ENCODE measurements at regions not wholly inside any gene's neighbourhood (a gene's known extent, or its start where the extent isn't known, plus 50 kb on each side); places are given as distances from the start of the nearest gene placed in this dataset.

DNA sequence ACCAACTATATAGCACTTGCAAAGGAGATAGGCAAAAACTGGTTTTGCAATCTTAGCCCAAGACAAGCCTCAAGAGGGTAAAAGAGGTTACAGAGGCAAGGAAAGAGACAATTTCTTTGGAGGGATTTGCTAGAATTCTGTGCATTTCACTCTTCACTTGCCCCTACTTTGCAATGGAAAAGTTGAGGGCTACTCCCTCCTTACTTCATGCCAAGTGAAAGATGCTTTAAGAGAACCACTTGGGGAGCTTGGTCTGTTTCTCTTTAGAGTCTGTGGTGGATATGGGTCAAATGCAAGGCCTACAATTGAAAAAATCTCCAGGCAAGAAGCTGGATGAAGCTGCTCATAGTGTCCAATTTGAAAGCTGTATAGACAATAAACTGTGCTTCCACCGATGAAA is 167.7 kb upstream of the DIO2 start:
- DNase-seq (ENCODE audit: low read depth), result no peak

DNA sequence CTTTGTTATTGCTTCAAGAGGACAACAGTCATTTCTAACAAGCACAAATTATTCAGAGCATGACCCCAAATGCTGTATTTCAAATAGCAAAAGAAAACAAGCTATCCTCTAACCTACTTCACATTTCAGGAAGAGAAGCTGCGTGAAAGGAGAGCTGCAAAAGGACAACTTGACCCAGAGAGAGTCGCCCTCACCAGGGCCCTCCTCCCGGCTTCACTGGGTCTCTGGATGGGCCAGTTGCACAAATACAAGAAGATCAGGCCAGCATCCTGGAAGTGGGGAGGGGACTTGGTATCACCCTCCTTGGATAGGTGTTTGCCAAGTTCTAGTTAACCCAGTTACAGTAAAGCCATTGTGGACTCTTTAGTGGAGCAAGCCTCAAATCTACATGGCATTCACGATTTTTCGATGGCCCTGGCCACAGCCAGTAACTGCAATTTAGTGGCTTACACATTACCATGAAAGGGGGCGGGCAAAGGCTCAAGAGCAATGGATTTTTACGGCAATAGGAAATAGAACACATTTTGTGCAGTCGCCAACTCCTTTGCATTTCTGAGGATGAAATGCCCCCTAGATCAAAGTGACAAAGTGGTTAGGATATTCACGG is 166.9 kb upstream of the DIO2 start:
- no peak for DNase-seq (ENCODE audit: low read depth)

GRCh38 chr14:80364816-80365215 is 153.5 kb upstream of the DIO2 start:
- no peak for DNase-seq (ENCODE audit: low read depth)

DNA sequence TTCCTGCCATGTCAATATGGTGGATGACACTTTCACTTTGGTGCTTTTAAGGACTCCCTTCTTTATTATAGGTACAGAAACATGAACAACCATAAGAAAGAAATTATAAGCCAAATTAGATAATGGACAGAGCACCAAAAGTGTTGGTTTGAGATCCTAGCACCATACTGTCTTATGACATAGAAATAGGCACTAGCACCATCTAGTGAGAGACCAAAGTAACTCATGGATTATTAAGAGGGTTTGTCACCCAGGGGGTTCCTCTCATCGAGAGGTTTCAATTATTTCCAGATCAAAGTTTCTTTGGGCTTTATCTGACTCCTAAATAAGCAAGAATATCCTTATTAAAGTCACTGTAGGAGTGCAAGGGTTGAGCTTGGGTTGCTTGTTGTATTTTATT is 153.0 kb upstream of the DIO2 start:
- DNase-seq (ENCODE audit: low read depth), result peak; percentile 22

GRCh38 chr14:80358112-80358511 is 146.8 kb upstream of the DIO2 start:
- no peak for DNase-seq (ENCODE audit: low read depth)

GRCh38 chr14:80356413-80356812 is 145.1 kb upstream of the DIO2 start:
- no peak for DNase-seq (ENCODE audit: low read depth)

DNA sequence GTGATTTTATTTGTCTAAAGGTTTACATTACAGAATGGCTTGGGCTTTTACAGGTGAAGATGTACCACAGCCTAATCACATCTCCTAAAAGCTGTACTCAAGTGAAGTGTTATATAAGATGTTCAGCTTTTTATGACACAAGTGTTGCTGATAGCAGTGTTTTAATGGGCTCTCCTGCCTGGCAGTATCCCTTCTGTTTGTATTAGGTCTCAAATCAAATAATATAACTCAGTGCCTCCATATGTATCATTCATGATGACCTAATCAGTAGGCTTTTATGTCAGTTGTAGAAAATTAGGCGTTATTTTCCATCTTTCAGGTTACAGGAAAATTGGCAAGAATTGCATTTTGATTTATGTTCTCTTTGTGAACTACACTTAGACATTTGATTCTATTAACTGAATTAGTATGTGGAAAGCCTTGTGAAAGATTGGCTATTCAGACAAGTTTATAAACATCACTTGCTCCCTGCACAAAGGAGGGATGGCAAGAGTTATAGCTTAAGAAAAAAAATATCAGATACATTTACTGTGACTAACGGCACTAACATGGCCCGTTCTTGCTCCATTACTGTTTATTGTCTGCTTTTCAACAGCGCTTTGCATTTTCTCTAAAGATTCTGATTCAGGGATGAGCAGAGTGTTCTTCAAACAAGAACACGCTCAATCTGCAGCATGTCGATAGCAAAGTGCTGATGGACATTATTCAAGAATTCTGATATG is 143.7 kb upstream of the DIO2 start:
- DNase-seq (ENCODE audit: low read depth), result no peak

GRCh38 chr14:80352471-80352870 is 141.2 kb upstream of the DIO2 start:
- DNase-seq (ENCODE audit: low read depth), result no peak

- no peak for DNase-seq (ENCODE audit: low read depth)
Observed at GRCh38 chr14:80350707-80351106, 139.4 kb upstream of the DIO2 start.

DNA sequence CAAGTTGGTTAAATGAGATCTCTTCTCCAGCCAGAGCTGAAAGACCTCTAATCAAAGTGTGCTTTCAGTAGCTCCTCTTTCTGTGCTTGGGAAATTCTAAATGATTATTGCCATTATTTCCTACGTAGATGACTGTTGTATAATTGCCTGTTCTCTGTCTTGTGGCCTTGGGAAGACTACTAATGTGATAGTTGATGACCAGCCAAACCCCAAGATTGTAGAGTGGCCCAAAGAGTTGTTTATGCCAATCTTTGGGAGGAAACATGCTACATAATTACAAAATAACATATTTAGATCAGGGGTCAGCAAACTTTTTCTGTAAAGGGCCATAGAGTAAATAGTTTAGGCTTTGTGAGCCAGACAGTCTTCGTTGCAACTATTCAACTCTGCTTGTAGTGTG is 135.1 kb upstream of the DIO2 start:
- no peak for DNase-seq (ENCODE audit: low read depth)

DNA sequence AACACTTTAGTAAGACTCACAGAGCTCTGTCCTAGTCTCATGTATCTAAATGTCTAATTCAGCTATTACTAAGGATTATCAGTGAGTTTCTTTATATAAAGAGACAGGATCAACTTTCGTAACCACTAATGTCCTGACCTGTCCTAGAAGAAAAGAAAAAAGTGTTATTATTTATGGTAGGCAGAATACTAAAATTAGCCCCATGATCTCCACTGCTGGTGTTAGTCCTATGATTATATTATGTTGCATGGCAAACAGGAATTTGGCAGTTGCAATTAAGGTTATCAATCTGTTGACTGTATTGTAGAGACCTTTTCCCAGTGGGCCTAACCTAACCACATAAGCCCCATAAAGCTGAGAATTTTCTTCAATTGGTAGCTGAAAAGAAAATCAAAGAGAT is 132.9 kb upstream of the DIO2 start:
- DNase-seq (ENCODE audit: low read depth), result no peak

GRCh38 chr14:80336608-80337106 is 125.4 kb upstream of the DIO2 start:
- DNase-seq (ENCODE audit: low read depth), result peak; percentile 44

DNA sequence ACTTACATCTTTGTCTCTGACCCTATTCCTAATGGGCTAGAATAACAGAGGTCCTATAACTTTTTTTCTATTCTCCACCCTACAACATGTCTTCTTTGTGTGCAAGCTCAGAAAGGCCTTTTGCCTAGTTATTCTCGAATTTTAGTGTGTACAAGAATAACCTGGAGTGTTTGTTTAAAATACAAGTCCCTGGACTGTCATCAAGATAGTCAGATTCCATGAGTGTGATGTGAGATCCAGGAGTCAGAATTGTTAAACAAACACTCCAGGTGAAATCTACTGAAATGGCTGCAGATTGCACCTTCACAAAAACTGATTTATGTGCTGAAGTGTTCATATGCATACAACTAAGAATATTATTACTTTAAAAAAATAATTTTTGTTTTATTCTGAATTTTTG is 114.4 kb upstream of the DIO2 start:
- DNase-seq (ENCODE audit: low read depth), result no peak

DNA sequence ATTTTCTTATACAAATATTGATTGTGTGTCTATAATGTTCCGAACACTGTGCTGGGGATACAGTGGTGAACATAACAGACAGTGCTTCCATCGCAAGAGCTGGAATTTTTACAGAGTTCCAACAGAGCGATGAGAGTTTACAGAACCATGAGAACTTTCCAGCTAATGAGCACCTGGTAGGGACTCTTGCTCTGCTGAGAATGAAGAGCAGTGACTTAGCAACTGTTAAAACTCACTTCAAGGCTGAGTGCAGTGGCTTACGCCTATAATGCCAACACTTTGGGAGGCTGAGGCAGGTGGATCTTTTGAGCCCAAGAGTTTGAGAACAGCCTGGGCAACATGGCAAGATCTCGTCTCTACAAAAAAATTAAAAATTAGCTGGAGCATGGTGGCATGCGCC is 113.8 kb upstream of the DIO2 start:
- no peak for DNase-seq (ENCODE audit: low read depth)

DNA sequence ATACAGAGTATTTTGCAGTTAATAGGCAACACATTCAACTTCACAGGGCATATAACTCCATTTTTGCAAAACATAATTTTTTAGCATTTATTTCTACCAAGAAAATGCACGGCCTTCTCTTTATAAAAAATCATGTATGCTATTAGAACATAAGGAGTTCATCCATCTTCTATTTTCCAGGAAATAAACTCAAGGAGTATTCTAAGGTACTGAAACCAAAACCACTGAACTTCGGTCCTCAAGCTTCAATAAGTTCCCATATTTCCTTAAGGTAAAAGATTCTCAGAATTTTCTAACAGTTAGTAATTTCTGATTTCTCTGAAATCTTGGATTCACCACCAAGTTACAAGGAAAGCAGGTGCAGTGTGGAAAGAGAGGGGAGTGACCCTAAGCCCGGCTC is 113.3 kb upstream of the DIO2 start:
- DNase-seq (ENCODE audit: low read depth), result no peak

DNA sequence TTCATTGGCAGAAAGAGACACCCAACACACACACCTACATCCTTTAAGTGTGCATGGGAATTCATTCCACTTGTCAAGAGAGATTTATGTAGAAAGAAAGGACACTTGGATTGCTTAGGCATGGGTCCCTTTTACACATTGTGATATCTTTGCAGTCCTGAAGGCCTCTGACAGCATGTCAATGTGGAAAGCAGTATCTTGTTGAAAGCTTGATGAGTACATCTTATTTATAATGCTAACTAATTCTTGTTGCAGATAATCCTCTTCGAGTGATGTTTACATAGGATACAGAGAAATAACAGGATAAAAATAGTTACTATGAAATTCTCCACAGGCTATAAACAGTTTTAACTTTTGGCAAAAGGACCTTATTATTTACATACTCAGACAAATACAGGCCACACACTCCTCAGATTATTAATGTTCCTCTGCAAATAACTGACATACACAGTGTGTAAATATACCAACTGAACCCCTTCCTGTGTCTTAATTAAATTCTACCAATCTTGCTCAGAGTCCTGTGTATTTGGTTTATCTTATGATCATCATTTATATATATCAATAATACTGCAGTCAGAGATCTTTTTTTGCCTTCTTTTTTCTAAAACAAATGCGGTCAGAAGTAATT is 111.8 kb upstream of the DIO2 start:
- no peak for DNase-seq (ENCODE audit: low read depth)

- peak; percentile 13 for DNase-seq (ENCODE audit: low read depth)
Observed at GRCh38 chr14:80316441-80316840, 105.1 kb upstream of the DIO2 start.

DNA sequence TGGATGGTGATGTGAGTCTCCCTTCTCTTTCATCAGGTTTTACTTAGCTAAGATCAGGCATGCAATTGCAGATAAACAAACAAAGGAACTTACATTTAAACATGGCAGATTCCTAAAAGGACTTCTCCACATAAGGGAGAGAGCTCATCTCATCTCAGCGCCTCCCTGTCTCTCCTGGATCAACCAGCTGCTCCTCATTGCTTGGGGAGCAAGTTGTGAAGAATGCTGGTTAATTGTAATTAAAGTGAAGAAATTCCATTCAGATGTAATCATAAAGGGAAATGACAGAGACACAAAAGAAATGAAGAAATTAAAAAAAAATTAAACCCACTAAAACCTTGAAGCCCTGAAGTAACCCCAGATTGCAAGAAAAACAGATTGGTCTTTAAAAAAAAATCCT is 104.4 kb upstream of the DIO2 start:
- peak; percentile 14 for DNase-seq (ENCODE audit: low read depth)

DNA sequence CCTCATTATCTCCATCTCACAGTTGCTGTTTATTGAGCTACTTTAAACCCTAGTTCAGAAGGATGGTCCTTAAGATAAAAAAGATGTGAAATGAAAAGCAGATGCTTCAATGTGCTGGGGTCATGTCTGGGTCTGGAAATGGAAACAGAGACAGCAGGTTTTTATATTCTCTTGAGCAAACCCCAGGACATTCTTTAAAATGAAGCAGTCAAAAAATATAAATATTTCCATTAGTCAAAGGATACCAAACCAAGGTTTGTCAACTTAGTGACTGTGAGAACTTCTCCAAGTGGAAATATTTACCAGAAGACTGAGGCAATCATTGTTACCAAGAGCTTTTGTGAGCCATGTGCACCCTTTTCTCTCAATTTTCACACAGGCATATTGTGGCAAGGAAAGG is 102.5 kb upstream of the DIO2 start:
- DNase-seq (ENCODE audit: low read depth), result no peak

GRCh38 chr14:80310938-80311750 is 99.8 kb upstream of the DIO2 start:
- no peak for DNase-seq (ENCODE audit: low read depth)

DNA sequence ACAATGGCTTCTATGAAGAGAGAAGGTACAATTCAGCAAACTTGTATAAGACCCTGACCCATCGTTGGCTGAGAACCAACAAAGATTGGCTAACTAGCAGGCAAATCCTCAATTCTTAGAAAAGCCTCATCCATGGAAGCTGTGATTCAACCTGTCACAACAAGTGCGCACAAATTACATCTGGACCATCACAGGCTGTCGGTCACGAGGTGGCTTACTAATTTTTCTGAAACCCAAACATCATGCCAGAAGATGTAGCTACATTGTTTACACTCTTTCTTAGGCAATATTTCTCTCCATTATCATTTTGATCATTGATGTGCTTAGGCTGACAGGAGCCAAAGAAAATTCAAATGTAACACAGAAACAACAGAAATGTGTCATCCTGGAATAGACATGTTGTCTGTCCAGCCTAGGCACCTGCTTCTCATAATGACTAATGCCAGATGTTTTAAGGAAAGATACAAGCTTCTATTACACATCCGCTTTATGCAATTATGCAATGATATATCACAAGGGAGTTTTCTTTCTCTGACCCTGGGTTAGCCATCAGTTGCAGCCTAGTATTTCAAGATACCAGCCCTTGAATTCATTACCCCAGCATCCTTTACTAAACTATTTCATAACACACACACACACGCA is 92.9 kb upstream of the DIO2 start:
- no peak for DNase-seq (ENCODE audit: low read depth)

GRCh38 chr14:80300351-80300750 is 89.0 kb upstream of the DIO2 start:
- no peak for DNase-seq (ENCODE audit: low read depth)
